SU-DHL-6 (cell line): ENCODE measurements at regions not wholly inside any gene's neighbourhood (a gene's known extent, or its start where the extent isn't known, plus 50 kb on each side); places are given as distances from the start of the nearest gene placed in this dataset.

Experiments used
- EZH2phosphoT487 ChIP-seq: fragments of 200-600 bp; sonication (generic), shearing (Covaris generic); conservative IDR thresholded peaks from 2 replicates; pipeline ENCODE4 v1.6.1; 2018; ENCODE audit warnings: mild to moderate bottlenecking, antibody characterized with exemption, low read length, moderate library complexity, mixed read lengths
- TF ChIP-seq, protein P1 (sequence below): fragments of 200-600 bp; sonication (generic); IDR thresholded peaks from one replicate; pipeline ENCODE4 v1.5.1; 2017; ENCODE audit warnings: antibody characterized with exemption, mild to moderate bottlenecking, low read length, moderate library complexity; ENCODE audit not compliant: insufficient read depth, poor library complexity, severe bottlenecking

DNA sequence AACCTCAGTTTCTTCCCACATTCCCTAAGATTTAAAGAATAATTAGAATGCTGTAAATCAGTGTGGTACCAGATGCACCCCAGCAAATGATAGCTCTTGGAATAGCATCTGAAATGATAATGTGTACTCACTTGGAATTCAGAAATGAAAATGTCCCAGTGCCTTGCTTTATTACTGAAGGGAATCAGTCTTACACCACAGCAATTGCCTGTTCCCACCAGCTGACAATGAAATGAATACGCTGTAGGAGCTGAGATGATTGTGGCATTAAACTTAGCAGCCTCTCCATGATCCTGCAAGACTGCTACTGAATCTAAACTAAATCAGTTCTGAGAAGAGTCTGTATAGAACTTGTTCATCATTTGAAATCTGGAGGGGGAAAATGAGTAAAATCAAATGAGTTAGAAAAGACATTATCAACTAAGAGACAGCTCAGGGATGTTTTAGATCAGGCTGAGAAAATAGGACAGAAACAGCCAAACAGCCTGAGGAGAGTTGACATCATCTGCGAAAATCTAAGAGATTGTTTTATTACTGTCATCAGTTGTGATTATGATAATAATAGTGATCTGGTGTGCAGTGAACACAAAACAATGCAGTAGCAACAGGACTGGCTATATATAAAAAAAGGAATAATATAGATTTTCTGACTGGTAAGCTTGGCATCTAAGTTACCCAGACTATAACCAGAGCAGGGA, 108.6 kb upstream of the SLC13A1 start:
- TF ChIP-seq, protein P1, sequence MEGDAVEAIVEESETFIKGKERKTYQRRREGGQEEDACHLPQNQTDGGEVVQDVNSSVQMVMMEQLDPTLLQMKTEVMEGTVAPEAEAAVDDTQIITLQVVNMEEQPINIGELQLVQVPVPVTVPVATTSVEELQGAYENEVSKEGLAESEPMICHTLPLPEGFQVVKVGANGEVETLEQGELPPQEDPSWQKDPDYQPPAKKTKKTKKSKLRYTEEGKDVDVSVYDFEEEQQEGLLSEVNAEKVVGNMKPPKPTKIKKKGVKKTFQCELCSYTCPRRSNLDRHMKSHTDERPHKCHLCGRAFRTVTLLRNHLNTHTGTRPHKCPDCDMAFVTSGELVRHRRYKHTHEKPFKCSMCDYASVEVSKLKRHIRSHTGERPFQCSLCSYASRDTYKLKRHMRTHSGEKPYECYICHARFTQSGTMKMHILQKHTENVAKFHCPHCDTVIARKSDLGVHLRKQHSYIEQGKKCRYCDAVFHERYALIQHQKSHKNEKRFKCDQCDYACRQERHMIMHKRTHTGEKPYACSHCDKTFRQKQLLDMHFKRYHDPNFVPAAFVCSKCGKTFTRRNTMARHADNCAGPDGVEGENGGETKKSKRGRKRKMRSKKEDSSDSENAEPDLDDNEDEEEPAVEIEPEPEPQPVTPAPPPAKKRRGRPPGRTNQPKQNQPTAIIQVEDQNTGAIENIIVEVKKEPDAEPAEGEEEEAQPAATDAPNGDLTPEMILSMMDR: no peak
- TF ChIP-seq EZH2phosphoT487: no peak
